ENCODE measurements at regions not wholly inside any gene's neighbourhood (a gene's known extent, or its start where the extent isn't known, plus 50 kb on each side); places are given as distances from the start of the nearest gene placed in this dataset.

- H3K4me1 ChIP-seq = no peaks in the 10 kb centered on the region
- no peak for TF ChIP-seq Cebpa-rat (IDR thresholded peaks at IDR 0.05)
- no peak overlapping the region for H3K9ac ChIP-seq
- H4K20me1 ChIP-seq = no peaks in the 10 kb centered on the region
- H3K27ac ChIP-seq = no peak overlapping the region
- no peak overlapping the region for H3K4me3 ChIP-seq
- no peaks in the 10 kb centered on the region for H3K36me3 ChIP-seq
- no peak overlapping the region for H3K4me2 ChIP-seq
- H3K9me3 ChIP-seq (replicated peaks in 1 of 11) = peaks cover 0 to 4% (median 0%) of the 10 kb centered on the region in 11 experiments; a peak in 1 of 22 replicates
- H3K27me3 ChIP-seq = no peaks in the 10 kb centered on the region
These were observed 215.8 kb upstream of the SFRP2 start for GRCh38 chr4:154004507-154005170.

GRCh38 chr4:154004016-154004415 is 215.1 kb upstream of the SFRP2 start:
- Histone ChIP-seq H3K4me1 (no peaks in the 10 kb centered on the region), H3K4me3 (no peak overlapping the region), H3K27ac (no peak overlapping the region), H3K9me3 (replicated peaks in 1 of 11) (peaks cover 0 to 4% (median 0%) of the 10 kb centered on the region in 11 experiments; a peak in 1 of 22 replicates), H3K36me3 (no peaks in the 10 kb centered on the region), H3K27me3 (no peaks in the 10 kb centered on the region), H3K9ac (no peak overlapping the region), H4K20me1 (no peaks in the 10 kb centered on the region), H3K4me2 (no peak overlapping the region)
- no peak for TF ChIP-seq Cebpa-rat (IDR thresholded peaks at IDR 0.05)

GRCh38 chr4:154003378-154003777 is 214.5 kb upstream of the SFRP2 start:
- no peak for TF ChIP-seq Cebpa-rat (IDR thresholded peaks at IDR 0.05)
- Histone ChIP-seq H3K36me3 (no peaks in the 10 kb centered on the region), H3K27me3 (no peaks in the 10 kb centered on the region), H4K20me1 (no peaks in the 10 kb centered on the region), H3K9ac (no peak overlapping the region), H3K9me3 (replicated peaks in 1 of 11) (peaks cover 0 to 4% (median 0%) of the 10 kb centered on the region in 11 experiments; a peak in 1 of 22 replicates), H3K4me1 (no peaks in the 10 kb centered on the region), H3K4me3 (no peak overlapping the region), H3K27ac (no peak overlapping the region), H3K4me2 (no peak overlapping the region)

GRCh38 chr4:154001193-154001592 is 212.3 kb upstream of the SFRP2 start:
- no peak overlapping the region for H3K4me2 ChIP-seq
- peaks cover 5 to 16% (median 12%) of the 10 kb centered on the region in 11 experiments; a peak in 18 of 22 replicates for H3K9me3 ChIP-seq (replicated peaks in 1 of 11)
- H3K4me1 ChIP-seq = no peaks in the 10 kb centered on the region
- H3K9ac ChIP-seq = no peak overlapping the region
- H3K27ac ChIP-seq = no peak overlapping the region
- no peak for TF ChIP-seq Cebpa-rat (IDR thresholded peaks at IDR 0.05)
- H4K20me1 ChIP-seq = no peaks in the 10 kb centered on the region
- no peak overlapping the region for H3K4me3 ChIP-seq
- H3K36me3 ChIP-seq = no peaks in the 10 kb centered on the region
- no peaks in the 10 kb centered on the region for H3K27me3 ChIP-seq

GRCh38 chr4:153997516-153997915 is 208.6 kb upstream of the SFRP2 start:
- Histone ChIP-seq H3K4me2 (no peak overlapping the region), H4K20me1 (no peaks in the 10 kb centered on the region)

GRCh38 chr4:153989505-153989904 is 200.6 kb upstream of the SFRP2 start:
- H3K27me3 ChIP-seq = no peaks in the 10 kb centered on the region
- no peak overlapping the region for H3K9ac ChIP-seq
- H3K4me2 ChIP-seq = no peak overlapping the region
- H3K36me3 ChIP-seq = no peaks in the 10 kb centered on the region
- H3K4me3 ChIP-seq = no peak overlapping the region
- H3K27ac ChIP-seq = no peak overlapping the region
- TF ChIP-seq Cebpa-rat (IDR thresholded peaks at IDR 0.05) = no peak
- peaks cover 0 to 9% (median 0%) of the 10 kb centered on the region in 11 experiments; a peak in 2 of 22 replicates for H3K9me3 ChIP-seq (replicated peaks in 1 of 11)
- H3K4me1 ChIP-seq = no peaks in the 10 kb centered on the region
- no peaks in the 10 kb centered on the region for H4K20me1 ChIP-seq

More at GRCh38 chr4:153997516-153997915, 208.6 kb upstream of the SFRP2 start:
- no peak overlapping the region for H3K4me3 ChIP-seq
- H3K27ac ChIP-seq = no peak overlapping the region
- no peak for TF ChIP-seq Cebpa-rat (IDR thresholded peaks at IDR 0.05)
- no peaks in the 10 kb centered on the region for H3K36me3 ChIP-seq
- no peaks in the 10 kb centered on the region for H3K27me3 ChIP-seq
- peaks cover 9 to 30% (median 19%) of the 10 kb centered on the region in 11 experiments; a peak in 19 of 22 replicates for H3K9me3 ChIP-seq (replicated peaks in 1 of 11)
- H3K4me1 ChIP-seq = no peaks in the 10 kb centered on the region
- H3K9ac ChIP-seq = no peak overlapping the region

GRCh38 chr4:153988492-153989363 is 199.8 kb upstream of the SFRP2 start:
- no peaks in the 10 kb centered on the region for H4K20me1 ChIP-seq
- H3K27ac ChIP-seq = no peak overlapping the region
- no peak overlapping the region for H3K4me3 ChIP-seq
- peaks cover 0 to 9% (median 4%) of the 10 kb centered on the region in 11 experiments; a peak in 9 of 22 replicates for H3K9me3 ChIP-seq (replicated peaks in 1 of 11)
- H3K4me1 ChIP-seq = no peaks in the 10 kb centered on the region
- H3K27me3 ChIP-seq = no peaks in the 10 kb centered on the region
- H3K9ac ChIP-seq = no peak overlapping the region
- H3K36me3 ChIP-seq = no peaks in the 10 kb centered on the region
- no peak for TF ChIP-seq Cebpa-rat (IDR thresholded peaks at IDR 0.05)
- no peak overlapping the region for H3K4me2 ChIP-seq

GRCh38 chr4:153987291-153987690 is 198.4 kb upstream of the SFRP2 start:
- Histone ChIP-seq H3K4me2 (no peak overlapping the region), H4K20me1 (no peaks in the 10 kb centered on the region), H3K4me3 (no peak overlapping the region), H3K9ac (no peak overlapping the region), H3K9me3 (replicated peaks in 1 of 11) (peaks cover 0 to 14% (median 10%) of the 10 kb centered on the region in 11 experiments; a peak in 12 of 22 replicates), H3K27ac (no peak overlapping the region), H3K36me3 (no peaks in the 10 kb centered on the region), H3K4me1 (no peaks in the 10 kb centered on the region), H3K27me3 (no peaks in the 10 kb centered on the region)
- TF ChIP-seq Cebpa-rat (IDR thresholded peaks at IDR 0.05) = no peak

- peaks cover 0 to 5% (median 0%) of the 10 kb centered on the region in 10 experiments; a peak in 2 of 20 replicates for H3K4me1 ChIP-seq
- H3K9me3 ChIP-seq (replicated peaks in 1 of 11) = peaks cover 30 to 39% (median 32%) of the 10 kb centered on the region in 11 experiments
- H3K36me3 ChIP-seq = peaks cover 0 to 6% (median 0%) of the 10 kb centered on the region in 11 experiments; a peak in 1 of 22 replicates
- no peaks in the 10 kb centered on the region for H3K27me3 ChIP-seq
- H3K27ac ChIP-seq = no peak overlapping the region
- no peak overlapping the region for H3K9ac ChIP-seq
- H3K4me2 ChIP-seq = no peak overlapping the region
- no peak overlapping the region for H3K4me3 ChIP-seq
- no peak for TF ChIP-seq Cebpa-rat (IDR thresholded peaks at IDR 0.05)
- H4K20me1 ChIP-seq = no peaks in the 10 kb centered on the region
These were observed 188.1 kb upstream of the SFRP2 start for GRCh38 chr4:153976954-153977353.
